OCI-LY3 (cell line): ENCODE measurements at regions not wholly inside any gene's neighbourhood (a gene's known extent, or its start where the extent isn't known, plus 50 kb on each side); places are given as distances from the start of the nearest gene placed in this dataset.

Source experiments
- CTCF ChIP-seq: fragments of 200-600, 300-600 bp; sonication (generic); IDR thresholded peaks from 2 replicates; pipeline ENCODE4 v1.5.1; 2014; ENCODE audit warnings: antibody characterized with exemption, low read length, low read depth
- EZH2phosphoT487 ChIP-seq: fragments of 200-600 bp; shearing (Covaris generic); IDR thresholded peaks from 2 replicates; pipeline ENCODE4 v1.6.1; 2018; ENCODE audit warnings: antibody characterized with exemption, mixed run types, low read depth

GRCh38 chr6:1479095-1479494, 89.7 kb downstream of the FOXF2 start:
- TF ChIP-seq CTCF: no peak
- no peak for TF ChIP-seq EZH2phosphoT487
